ENCODE measurements at regions not wholly inside any gene's neighbourhood (a gene's known extent, or its start where the extent isn't known, plus 50 kb on each side); places are given as distances from the start of the nearest gene placed in this dataset.

DNA sequence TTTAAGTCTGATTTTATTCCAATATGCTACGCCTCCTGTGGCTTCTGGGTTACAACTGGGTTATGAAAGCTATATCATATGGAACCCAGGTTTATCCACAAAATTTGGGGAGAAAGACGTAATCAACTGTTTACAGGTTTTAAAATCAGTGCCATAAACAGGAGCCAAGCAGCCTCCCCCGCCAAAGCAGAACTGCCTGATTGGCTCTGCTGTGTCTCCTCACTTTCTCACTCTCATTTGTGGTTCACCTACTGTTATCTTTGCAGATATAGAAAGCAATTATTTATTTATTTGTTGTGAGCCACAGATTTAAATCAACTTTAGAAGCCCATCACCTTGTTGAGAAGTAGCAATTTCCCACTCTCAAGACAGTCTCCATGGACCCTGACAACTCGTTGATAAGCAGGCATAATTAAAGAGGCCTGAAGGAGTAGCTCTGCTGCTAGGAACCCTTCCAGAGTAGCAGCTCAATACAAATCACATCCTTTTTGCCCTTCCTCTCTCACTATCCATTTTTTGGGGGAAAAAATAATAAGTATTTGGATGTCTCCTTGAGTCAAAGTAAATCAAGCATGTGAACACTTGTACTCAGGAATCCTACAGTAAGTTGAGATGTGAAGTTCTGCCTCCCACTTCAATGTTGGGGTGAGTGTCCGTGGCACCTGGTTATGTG, 191.0 kb upstream of the CCDC150 start:
- H3K4me3 Mint-ChIP-seq: no peak overlapping the region
- Histone ChIP-seq H3K4me3 (no peak overlapping the region), H3K27ac (ENCODE audit: low read depth) (no peak overlapping the region), H3K4me2 (no peak overlapping the region), H3K27me3 (ENCODE audit: insufficient read depth) (no peaks in the 10 kb centered on the region), H4K20me1 (replicated peaks; ENCODE audit: insufficient read depth) (no peaks in the 10 kb centered on the region), H2AFZ (no peak overlapping the region), H3F3A (replicated peaks; ENCODE audit: low read depth) (no peaks in the 10 kb centered on the region), H3K9me2 (ENCODE audit: insufficient read depth) (no peaks in the 10 kb centered on the region), H3K36me3 (ENCODE audit: insufficient read depth) (no peaks in the 10 kb centered on the region), H3K4me1 (ENCODE audit: insufficient read depth) (no peaks in the 10 kb centered on the region), H3K79me2 (replicated peaks; ENCODE audit: insufficient read depth) (no peaks in the 10 kb centered on the region)
- H3K4me1 Mint-ChIP-seq: peaks cover 2% of the 10 kb centered on the region; the same call in 1 of the 3 replicates
- H3K36me3 Mint-ChIP-seq (ENCODE audit: low read depth): no peaks in the 10 kb centered on the region
- TF ChIP-seq, protein P1, sequence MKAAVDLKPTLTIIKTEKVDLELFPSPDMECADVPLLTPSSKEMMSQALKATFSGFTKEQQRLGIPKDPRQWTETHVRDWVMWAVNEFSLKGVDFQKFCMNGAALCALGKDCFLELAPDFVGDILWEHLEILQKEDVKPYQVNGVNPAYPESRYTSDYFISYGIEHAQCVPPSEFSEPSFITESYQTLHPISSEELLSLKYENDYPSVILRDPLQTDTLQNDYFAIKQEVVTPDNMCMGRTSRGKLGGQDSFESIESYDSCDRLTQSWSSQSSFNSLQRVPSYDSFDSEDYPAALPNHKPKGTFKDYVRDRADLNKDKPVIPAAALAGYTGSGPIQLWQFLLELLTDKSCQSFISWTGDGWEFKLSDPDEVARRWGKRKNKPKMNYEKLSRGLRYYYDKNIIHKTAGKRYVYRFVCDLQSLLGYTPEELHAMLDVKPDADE (IDR thresholded peaks at IDR 0.05): no peak
- TF ChIP-seq, protein P2, sequence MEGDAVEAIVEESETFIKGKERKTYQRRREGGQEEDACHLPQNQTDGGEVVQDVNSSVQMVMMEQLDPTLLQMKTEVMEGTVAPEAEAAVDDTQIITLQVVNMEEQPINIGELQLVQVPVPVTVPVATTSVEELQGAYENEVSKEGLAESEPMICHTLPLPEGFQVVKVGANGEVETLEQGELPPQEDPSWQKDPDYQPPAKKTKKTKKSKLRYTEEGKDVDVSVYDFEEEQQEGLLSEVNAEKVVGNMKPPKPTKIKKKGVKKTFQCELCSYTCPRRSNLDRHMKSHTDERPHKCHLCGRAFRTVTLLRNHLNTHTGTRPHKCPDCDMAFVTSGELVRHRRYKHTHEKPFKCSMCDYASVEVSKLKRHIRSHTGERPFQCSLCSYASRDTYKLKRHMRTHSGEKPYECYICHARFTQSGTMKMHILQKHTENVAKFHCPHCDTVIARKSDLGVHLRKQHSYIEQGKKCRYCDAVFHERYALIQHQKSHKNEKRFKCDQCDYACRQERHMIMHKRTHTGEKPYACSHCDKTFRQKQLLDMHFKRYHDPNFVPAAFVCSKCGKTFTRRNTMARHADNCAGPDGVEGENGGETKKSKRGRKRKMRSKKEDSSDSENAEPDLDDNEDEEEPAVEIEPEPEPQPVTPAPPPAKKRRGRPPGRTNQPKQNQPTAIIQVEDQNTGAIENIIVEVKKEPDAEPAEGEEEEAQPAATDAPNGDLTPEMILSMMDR (conservative IDR thresholded peaks at IDR 0.05; ENCODE audit: low read depth in 2 of 2): no peak
- TF ChIP-seq ZNF114 (CRISPR knock-in tag; IDR thresholded peaks at IDR 0.05) (no peak), EZH2phosphoT487 (IDR thresholded peaks at IDR 0.05; ENCODE audit: unreplicated experiment) (no peak), NANOG (IDR thresholded peaks at IDR 0.05; ENCODE audit: borderline replicate concordance) (no peak), JUNB (IDR thresholded peaks at IDR 0.05; ENCODE audit: unreplicated experiment) (no peak)
- no peak for DNase-seq (ENCODE audit: low spot score)
- H3K27ac Mint-ChIP-seq: no peak overlapping the region
- no peak for ATAC-seq
- no peaks in the 10 kb centered on the region for H3K27me3 Mint-ChIP-seq (ENCODE audit: insufficient read depth, low read depth, poor library complexity)
- no peaks in the 10 kb centered on the region for H3K9me3 Mint-ChIP-seq

DNA sequence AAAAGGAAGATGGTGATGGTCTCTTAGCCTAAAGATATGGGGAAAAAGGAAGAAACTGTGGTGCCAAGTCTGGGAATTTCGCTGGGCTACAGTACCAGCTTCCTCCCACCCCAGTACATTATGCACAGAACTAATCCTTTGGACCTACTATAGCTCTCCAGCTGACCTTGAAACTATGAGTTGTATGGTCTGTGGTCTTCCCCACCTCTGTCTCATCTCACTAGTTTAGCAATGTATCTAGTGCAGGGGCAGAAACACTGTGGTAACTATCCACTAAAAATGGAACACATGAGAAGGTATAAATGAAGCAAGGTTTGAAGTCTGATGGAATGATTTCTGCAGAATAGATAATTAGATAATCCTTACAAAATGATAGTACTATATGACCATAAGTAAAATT, 190.4 kb upstream of the CCDC150 start:
- Mint-ChIP-seq H3K27me3 (ENCODE audit: insufficient read depth, low read depth, poor library complexity) (no peaks in the 10 kb centered on the region), H3K4me3 (no peak overlapping the region), H3K27ac (no peak overlapping the region), H3K9me3 (no peaks in the 10 kb centered on the region), H3K36me3 (ENCODE audit: low read depth) (no peaks in the 10 kb centered on the region), H3K4me1 (peaks cover 2% of the 10 kb centered on the region; the same call in 1 of the 3 replicates)
- Histone ChIP-seq H2AFZ (no peak overlapping the region), H3K27me3 (ENCODE audit: insufficient read depth) (no peaks in the 10 kb centered on the region), H3F3A (replicated peaks; ENCODE audit: low read depth) (no peaks in the 10 kb centered on the region), H4K20me1 (replicated peaks; ENCODE audit: insufficient read depth) (no peaks in the 10 kb centered on the region), H3K4me1 (ENCODE audit: insufficient read depth) (no peaks in the 10 kb centered on the region), H3K9me2 (ENCODE audit: insufficient read depth) (no peaks in the 10 kb centered on the region), H3K4me3 (no peak overlapping the region), H3K79me2 (replicated peaks; ENCODE audit: insufficient read depth) (no peaks in the 10 kb centered on the region), H3K27ac (ENCODE audit: low read depth) (no peak overlapping the region), H3K36me3 (ENCODE audit: insufficient read depth) (no peaks in the 10 kb centered on the region), H3K4me2 (no peak overlapping the region)
- TF ChIP-seq EZH2phosphoT487 (IDR thresholded peaks at IDR 0.05; ENCODE audit: unreplicated experiment) (no peak), EZH2 (IDR thresholded peaks at IDR 0.05; ENCODE audit: low read depth, unreplicated experiment) (no peak), STAT1 (IDR thresholded peaks at IDR 0.05; ENCODE audit: unreplicated experiment) (no peak), NANOG (IDR thresholded peaks at IDR 0.05; ENCODE audit: borderline replicate concordance) (no peak)
- TF ChIP-seq, protein P1 (IDR thresholded peaks at IDR 0.05): no peak
- TF ChIP-seq, protein P3, sequence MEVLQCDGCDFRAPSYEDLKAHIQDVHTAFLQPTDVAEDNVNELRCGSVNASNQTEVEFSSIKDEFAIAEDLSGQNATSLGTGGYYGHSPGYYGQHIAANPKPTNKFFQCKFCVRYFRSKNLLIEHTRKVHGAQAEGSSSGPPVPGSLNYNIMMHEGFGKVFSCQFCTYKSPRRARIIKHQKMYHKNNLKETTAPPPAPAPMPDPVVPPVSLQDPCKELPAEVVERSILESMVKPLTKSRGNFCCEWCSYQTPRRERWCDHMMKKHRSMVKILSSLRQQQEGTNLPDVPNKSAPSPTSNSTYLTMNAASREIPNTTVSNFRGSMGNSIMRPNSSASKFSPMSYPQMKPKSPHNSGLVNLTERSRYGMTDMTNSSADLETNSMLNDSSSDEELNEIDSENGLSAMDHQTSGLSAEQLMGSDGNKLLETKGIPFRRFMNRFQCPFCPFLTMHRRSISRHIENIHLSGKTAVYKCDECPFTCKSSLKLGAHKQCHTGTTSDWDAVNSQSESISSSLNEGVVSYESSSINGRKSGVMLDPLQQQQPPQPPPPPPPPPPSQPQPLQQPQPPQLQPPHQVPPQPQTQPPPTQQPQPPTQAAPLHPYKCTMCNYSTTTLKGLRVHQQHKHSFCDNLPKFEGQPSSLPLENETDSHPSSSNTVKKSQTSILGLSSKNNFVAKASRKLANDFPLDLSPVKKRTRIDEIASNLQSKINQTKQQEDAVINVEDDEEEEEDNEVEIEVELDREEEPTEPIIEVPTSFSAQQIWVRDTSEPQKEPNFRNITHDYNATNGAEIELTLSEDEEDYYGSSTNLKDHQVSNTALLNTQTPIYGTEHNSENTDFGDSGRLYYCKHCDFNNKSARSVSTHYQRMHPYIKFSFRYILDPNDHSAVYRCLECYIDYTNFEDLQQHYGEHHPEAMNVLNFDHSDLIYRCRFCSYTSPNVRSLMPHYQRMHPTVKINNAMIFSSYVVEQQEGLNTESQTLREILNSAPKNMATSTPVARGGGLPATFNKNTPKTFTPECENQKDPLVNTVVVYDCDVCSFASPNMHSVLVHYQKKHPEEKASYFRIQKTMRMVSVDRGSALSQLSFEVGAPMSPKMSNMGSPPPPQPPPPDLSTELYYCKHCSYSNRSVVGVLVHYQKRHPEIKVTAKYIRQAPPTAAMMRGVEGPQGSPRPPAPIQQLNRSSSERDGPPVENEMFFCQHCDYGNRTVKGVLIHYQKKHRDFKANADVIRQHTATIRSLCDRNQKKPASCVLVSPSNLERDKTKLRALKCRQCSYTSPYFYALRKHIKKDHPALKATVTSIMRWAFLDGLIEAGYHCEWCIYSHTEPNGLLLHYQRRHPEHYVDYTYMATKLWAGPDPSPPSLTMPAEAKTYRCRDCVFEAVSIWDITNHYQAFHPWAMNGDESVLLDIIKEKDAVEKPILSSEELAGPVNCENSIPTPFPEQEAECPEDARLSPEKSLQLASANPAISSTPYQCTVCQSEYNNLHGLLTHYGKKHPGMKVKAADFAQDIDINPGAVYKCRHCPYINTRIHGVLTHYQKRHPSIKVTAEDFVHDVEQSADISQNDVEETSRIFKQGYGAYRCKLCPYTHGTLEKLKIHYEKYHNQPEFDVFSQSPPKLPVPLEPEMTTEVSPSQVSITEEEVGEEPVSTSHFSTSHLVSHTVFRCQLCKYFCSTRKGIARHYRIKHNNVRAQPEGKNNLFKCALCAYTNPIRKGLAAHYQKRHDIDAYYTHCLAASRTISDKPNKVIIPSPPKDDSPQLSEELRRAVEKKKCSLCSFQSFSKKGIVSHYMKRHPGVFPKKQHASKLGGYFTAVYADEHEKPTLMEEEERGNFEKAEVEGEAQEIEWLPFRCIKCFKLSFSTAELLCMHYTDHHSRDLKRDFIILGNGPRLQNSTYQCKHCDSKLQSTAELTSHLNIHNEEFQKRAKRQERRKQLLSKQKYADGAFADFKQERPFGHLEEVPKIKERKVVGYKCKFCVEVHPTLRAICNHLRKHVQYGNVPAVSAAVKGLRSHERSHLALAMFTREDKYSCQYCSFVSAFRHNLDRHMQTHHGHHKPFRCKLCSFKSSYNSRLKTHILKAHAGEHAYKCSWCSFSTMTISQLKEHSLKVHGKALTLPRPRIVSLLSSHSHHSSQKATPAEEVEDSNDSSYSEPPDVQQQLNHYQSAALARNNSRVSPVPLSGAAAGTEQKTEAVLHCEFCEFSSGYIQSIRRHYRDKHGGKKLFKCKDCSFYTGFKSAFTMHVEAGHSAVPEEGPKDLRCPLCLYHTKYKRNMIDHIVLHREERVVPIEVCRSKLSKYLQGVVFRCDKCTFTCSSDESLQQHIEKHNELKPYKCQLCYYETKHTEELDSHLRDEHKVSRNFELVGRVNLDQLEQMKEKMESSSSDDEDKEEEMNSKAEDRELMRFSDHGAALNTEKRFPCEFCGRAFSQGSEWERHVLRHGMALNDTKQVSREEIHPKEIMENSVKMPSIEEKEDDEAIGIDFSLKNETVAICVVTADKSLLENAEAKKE (CRISPR knock-in tag; IDR thresholded peaks at IDR 0.05): no peak
- no peak for ATAC-seq
- no peak for DNase-seq (ENCODE audit: low spot score)

Measured in GM23338 (cell line).